ENCODE measurements at regions not wholly inside any gene's neighbourhood (a gene's known extent, or its start where the extent isn't known, plus 50 kb on each side); places are given as distances from the start of the nearest gene placed in this dataset.

GRCh38 chr1:228872080-228872479 is 136.8 kb downstream of the RHOU start:
- H3K9me3 ChIP-seq: no peaks in the 10 kb centered on the region
- ATAC-seq (peak in 1 of 4 donors; percentile 13), DNase-seq (no peak)
- H3K4me1 ChIP-seq: no peaks in the 10 kb centered on the region
- no peaks in the 10 kb centered on the region for H3K36me3 ChIP-seq
- no peak overlapping the region for H3K4me3 ChIP-seq
- no peaks in the 10 kb centered on the region for H3K27me3 ChIP-seq
- no peak overlapping the region for H3K27ac ChIP-seq
- intact Hi-C loops (cut with DNase I): no loop called here
- 79% methylated on average over 7 of the region's 7 CpGs for WGBS (ENCODE audit: insufficient coverage, low coverage, low lambda C conversion rate, missing lambda C conversion rate)
- TF ChIP-seq CTCF (IDR thresholded peaks at IDR 0.05): no peak
- no peak for TF ChIP-seq POLR2A (IDR thresholded peaks at IDR 0.05)

GRCh38 chr1:228873709-228874108 is 138.4 kb downstream of the RHOU start:
- TF ChIP-seq POLR2A (IDR thresholded peaks at IDR 0.05) (no peak), CTCF (IDR thresholded peaks at IDR 0.05) (peak in 1 of 4 donors; percentile 11)
- no peak overlapping the region for H3K27ac ChIP-seq
- intact Hi-C loops (cut with DNase I): no loop called here
- H3K36me3 ChIP-seq: no peaks in the 10 kb centered on the region
- WGBS (ENCODE audit: insufficient coverage, low coverage, low lambda C conversion rate, missing lambda C conversion rate): 97% methylated on average over 3 of the region's 3 CpGs
- H3K4me3 ChIP-seq: no peak overlapping the region
- DNase-seq: no peak
- no peaks in the 10 kb centered on the region for H3K27me3 ChIP-seq
- no peaks in the 10 kb centered on the region for H3K9me3 ChIP-seq
- ATAC-seq: no peak
- H3K4me1 ChIP-seq: no peaks in the 10 kb centered on the region

- no peaks in the 10 kb centered on the region for H3K27me3 ChIP-seq
- ATAC-seq (no peak), DNase-seq (no peak)
- no peaks in the 10 kb centered on the region for H3K36me3 ChIP-seq
- H3K4me3 ChIP-seq: no peak overlapping the region
- TF ChIP-seq POLR2A (IDR thresholded peaks at IDR 0.05) (no peak), CTCF (IDR thresholded peaks at IDR 0.05) (no peak)
- H3K9me3 ChIP-seq: no peaks in the 10 kb centered on the region
- intact Hi-C loops (cut with DNase I): no loop called here
- no peaks in the 10 kb centered on the region for H3K4me1 ChIP-seq
- 100% methylated on average over 3 of the region's 3 CpGs for WGBS (ENCODE audit: insufficient coverage, low coverage, low lambda C conversion rate, missing lambda C conversion rate)
- H3K27ac ChIP-seq: no peak overlapping the region
Observed at GRCh38 chr1:228875741-228876140, 140.5 kb downstream of the RHOU start.

GRCh38 chr1:228876187-228876586 is 140.9 kb downstream of the RHOU start:
- intact Hi-C loops (cut with DNase I): no loop called here
- DNase-seq (no peak), ATAC-seq (no peak)
- Histone ChIP-seq H3K27me3 (no peaks in the 10 kb centered on the region), H3K27ac (no peak overlapping the region), H3K4me3 (no peak overlapping the region), H3K9me3 (no peaks in the 10 kb centered on the region), H3K36me3 (no peaks in the 10 kb centered on the region), H3K4me1 (no peaks in the 10 kb centered on the region)
- no peak for TF ChIP-seq CTCF (IDR thresholded peaks at IDR 0.05)
- TF ChIP-seq POLR2A (IDR thresholded peaks at IDR 0.05): no peak
- WGBS (ENCODE audit: insufficient coverage, low coverage, low lambda C conversion rate, missing lambda C conversion rate): no CpG with 5 or more reads among the region's 4 CpGs

GRCh38 chr1:228879164-228879563 is 143.9 kb downstream of the RHOU start:
- intact Hi-C loops (cut with DNase I): no loop called here
- TF ChIP-seq POLR2A (IDR thresholded peaks at IDR 0.05): no peak
- TF ChIP-seq CTCF (IDR thresholded peaks at IDR 0.05): no peak
- H3K36me3 ChIP-seq: no peaks in the 10 kb centered on the region
- DNase-seq (no peak), ATAC-seq (no peak)
- no peaks in the 10 kb centered on the region for H3K4me1 ChIP-seq
- no peaks in the 10 kb centered on the region for H3K9me3 ChIP-seq
- no peak overlapping the region for H3K27ac ChIP-seq
- H3K4me3 ChIP-seq: no peak overlapping the region
- no peaks in the 10 kb centered on the region for H3K27me3 ChIP-seq
- 83% methylated on average over 2 of the region's 2 CpGs for WGBS (ENCODE audit: insufficient coverage, low coverage, low lambda C conversion rate, missing lambda C conversion rate)

Measured in right lobe of liver (tissue), 6 donors.